HEK293T (cell line): ENCODE measurements at regions not wholly inside any gene's neighbourhood (a gene's known extent, or its start where the extent isn't known, plus 50 kb on each side); places are given as distances from the start of the nearest gene placed in this dataset.

Experiments used
- ARNT ChIP-seq: fragments of 450-650 bp; IDR thresholded peaks from 2 replicates; pipeline ENCODE4 v1.6.1; 2017; ENCODE audit warnings: mild to moderate bottlenecking
- BHLHE40 ChIP-seq: fragments of 450-650 bp; IDR thresholded peaks from 2 replicates; pipeline ENCODE4 v1.6.1; 2016; ENCODE audit warnings: mild to moderate bottlenecking, moderate library complexity, borderline replicate concordance
- ELF4 ChIP-seq: fragments of 450-650 bp; IDR thresholded peaks from 2 replicates; pipeline ENCODE4 v1.6.1; 2017; ENCODE audit warnings: antibody characterized with exemption
- FOXA1 ChIP-seq: fragments of 450-650 bp; IDR thresholded peaks from 2 replicates; pipeline ENCODE4 v1.6.1; 2016; ENCODE audit warnings: mild to moderate bottlenecking
- PKNOX1 ChIP-seq: fragments of 450-650 bp; IDR thresholded peaks from 2 replicates; pipeline ENCODE4 v1.6.1; 2016
- SP1 ChIP-seq: fragments of 450-650 bp; IDR thresholded peaks from 2 replicates; pipeline ENCODE4 v1.6.1; 2017
- SUZ12 ChIP-seq: fragments of 450-650 bp; IDR thresholded peaks from 2 replicates; pipeline ENCODE4 v1.6.1; 2016; ENCODE audit warnings: mild to moderate bottlenecking
- TARDBP ChIP-seq: fragments of 450-650 bp; IDR thresholded peaks from 2 replicates; pipeline ENCODE4 v1.6.1; 2016

- TF ChIP-seq PKNOX1 (no peak), SUZ12 (no peak), TARDBP (no peak), ARNT (no peak), SP1 (no peak), ELF4 (no peak), FOXA1 (no peak), BHLHE40 (no peak)
Observed at GRCh38 chr14:101031186-101031585, 127.7 kb upstream of the RTL1 start.
